GM19193 (cell line): ENCODE measurements at regions not wholly inside any gene's neighbourhood (a gene's known extent, or its start where the extent isn't known, plus 50 kb on each side); places are given as distances from the start of the nearest gene placed in this dataset.

Experiments used
- POLR2A ChIP-seq: IDR thresholded peaks from 4 replicates; pipeline ENCODE4 v1.6.1; 2011; ENCODE audit not compliant: insufficient read depth, insufficient read length; ENCODE audit errors: extremely low read depth

- TF ChIP-seq POLR2A = no peak
Observed at GRCh38 chr22:25364736-25365241, 145.3 kb downstream of the CRYBB2 start.

GRCh38 chr22:25365491-25366261 is 146.2 kb downstream of the CRYBB2 start:
- TF ChIP-seq POLR2A = no peak

- no peak for TF ChIP-seq POLR2A
Observed at GRCh38 chr22:25366408-25366807, 147.0 kb downstream of the CRYBB2 start.

GRCh38 chr22:25366876-25367466 is 147.5 kb downstream of the CRYBB2 start:
- TF ChIP-seq POLR2A = no peak

GRCh38 chr22:25367756-25368155 is 148.3 kb downstream of the CRYBB2 start:
- TF ChIP-seq POLR2A = no peak

GRCh38 chr22:25368271-25368670 is 148.8 kb downstream of the CRYBB2 start:
- no peak for TF ChIP-seq POLR2A

GRCh38 chr22:25369041-25369440 is 149.6 kb downstream of the CRYBB2 start:
- no peak for TF ChIP-seq POLR2A

GRCh38 chr22:25370322-25370721 is 150.9 kb downstream of the CRYBB2 start:
- TF ChIP-seq POLR2A = no peak

- no peak for TF ChIP-seq POLR2A
Observed at GRCh38 chr22:25372000-25372595, 152.7 kb downstream of the CRYBB2 start.

- no peak for TF ChIP-seq POLR2A
Observed at GRCh38 chr22:25373961-25374360, 154.5 kb downstream of the CRYBB2 start.

GRCh38 chr22:25374869-25375268 is 155.4 kb downstream of the CRYBB2 start:
- no peak for TF ChIP-seq POLR2A

GRCh38 chr22:25375683-25376082 is 156.2 kb downstream of the CRYBB2 start:
- no peak for TF ChIP-seq POLR2A

GRCh38 chr22:25377699-25378098 is 158.3 kb downstream of the CRYBB2 start:
- no peak for TF ChIP-seq POLR2A

GRCh38 chr22:25380122-25380747 is 160.8 kb downstream of the CRYBB2 start:
- no peak for TF ChIP-seq POLR2A

- TF ChIP-seq POLR2A = no peak
Observed at GRCh38 chr22:25382762-25383161, 163.3 kb downstream of the CRYBB2 start.
